ENCODE measurements at regions not wholly inside any gene's neighbourhood (a gene's known extent, or its start where the extent isn't known, plus 50 kb on each side); places are given as distances from the start of the nearest gene placed in this dataset.
"Not testable (repeated sequence)": the region's sequence is repeated elsewhere in the genome, so short reads cannot be mapped to it uniquely, and the experiment has no call there.

GRCh38 chr6:3672339-3672738 is 79.2 kb downstream of the PXDC1 start:
- DNase-seq: not testable (repeated sequence)

DNA sequence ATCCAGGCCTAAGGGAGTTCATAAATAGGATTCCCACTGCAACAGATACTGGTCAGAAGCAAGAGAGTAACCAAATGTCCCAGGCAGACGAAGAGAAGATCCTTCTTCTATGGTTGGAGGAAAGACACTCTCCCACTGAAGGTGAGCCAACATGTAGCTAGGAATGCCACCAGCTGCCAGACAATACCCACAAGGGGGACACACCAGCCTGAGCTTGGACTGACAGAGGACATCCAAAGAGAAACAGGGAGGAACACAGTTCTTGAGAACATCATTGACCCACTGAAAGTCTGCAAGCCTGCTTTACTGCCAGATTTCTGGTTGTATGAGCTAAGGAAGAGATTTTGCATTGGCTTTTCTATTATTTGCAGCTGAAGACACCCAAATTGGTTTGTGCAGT is 80.1 kb downstream of the PXDC1 start:
- no peak for DNase-seq

DNA sequence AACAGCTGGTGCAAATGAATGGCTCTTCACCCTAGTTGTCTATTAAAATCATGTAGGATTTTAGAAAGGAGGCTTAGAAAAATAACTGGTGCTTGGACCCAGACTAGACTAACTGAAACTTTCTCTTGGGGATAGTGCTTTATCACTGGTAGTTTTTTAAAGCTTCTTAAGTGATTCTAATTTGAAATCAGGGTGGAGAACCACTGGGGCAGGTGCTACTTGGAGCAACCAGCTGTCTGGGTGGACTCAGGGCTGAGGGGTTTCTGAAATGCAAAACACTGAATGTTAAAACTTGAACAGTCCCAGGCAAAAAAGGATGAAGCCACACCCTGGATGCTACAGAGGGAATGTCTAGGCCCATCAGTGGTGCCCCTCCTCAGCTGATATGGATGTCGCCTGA is 81.2 kb downstream of the PXDC1 start:
- no peak for DNase-seq

DNA sequence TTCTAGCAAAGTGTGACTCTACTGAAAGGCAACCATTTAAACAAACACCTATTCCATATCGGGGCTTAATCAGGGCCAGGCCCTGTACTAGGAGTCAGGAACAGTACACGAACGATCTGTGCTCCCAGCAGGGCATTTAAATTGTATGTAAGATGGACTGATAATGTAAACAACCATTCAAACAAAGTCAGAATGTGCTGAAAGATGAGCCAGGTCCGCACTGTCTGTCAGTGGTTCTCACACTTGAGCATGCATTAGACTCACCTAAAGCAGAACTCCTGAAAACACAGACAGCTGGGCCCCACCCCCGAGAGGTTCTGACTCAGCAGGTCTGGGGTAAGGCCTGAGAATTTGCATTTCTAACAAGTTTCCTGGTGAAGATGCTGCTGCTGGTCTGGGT is 81.6 kb downstream of the PXDC1 start:
- DNase-seq: no peak

DNA sequence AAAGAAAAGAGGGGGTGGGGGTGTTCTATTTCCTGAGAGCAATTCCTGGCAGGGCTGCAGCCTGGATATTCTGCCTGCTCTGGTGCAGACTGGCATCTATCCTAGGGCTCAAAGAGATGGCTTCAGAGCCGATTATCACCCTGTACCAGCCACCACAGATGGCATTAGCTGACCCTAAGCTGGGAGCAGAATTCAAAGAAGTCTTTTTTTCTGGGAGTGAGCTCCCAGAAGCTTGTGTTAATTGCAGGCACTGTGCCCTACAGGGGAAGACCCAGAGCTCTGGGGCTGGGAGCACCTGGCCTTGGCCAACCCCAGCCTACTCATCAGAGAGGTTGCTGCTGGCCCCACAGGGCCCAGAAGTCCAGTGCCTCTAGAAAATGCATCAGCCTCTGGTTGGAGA is 85.9 kb downstream of the PXDC1 start:
- DNase-seq: peak in 23 of 51 donors; percentile 9 to 72 (median 32)

DNA sequence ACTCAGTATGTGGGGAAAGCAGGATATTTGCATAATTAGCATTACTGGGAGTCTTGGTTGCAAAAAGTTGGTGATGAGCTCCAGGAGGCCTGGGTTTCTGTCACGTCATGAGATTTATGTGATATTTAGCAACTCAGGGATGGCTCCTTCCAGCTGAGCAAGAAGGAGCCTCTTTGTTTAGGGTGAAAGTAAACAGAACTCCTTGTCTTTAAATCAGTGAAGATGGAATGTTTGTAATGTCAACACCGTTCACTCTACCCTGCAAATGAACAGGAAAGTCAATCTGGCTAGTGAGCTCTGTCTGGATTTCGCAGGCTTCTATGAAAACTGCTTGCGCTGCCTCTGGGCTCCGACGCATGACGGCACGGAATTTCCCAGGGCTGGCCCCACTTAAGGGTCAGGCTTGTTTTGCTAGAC is 86.9 kb downstream of the PXDC1 start:
- DNase-seq: peak in 2 of 51 donors; percentile 19 to 21

DNA sequence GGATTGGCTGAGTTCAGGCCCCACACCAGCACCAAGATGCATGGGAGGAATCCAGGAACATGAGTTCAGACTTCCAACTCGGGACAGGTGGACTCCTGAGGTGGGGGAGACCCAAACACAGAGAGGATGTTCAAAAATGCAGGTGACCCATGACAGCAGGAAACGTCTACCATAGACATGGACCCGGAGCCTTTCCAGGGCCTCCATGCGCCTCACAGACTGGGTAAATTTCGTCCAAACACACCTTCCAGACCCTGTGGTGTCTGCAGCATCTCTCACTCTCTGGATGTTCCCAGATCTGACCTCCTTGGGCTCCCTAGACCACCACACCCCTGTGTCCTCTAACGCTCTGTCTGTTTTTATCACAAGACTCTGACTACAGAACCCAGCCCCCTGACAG is 87.7 kb downstream of the PXDC1 start:
- no peak for DNase-seq

DNA sequence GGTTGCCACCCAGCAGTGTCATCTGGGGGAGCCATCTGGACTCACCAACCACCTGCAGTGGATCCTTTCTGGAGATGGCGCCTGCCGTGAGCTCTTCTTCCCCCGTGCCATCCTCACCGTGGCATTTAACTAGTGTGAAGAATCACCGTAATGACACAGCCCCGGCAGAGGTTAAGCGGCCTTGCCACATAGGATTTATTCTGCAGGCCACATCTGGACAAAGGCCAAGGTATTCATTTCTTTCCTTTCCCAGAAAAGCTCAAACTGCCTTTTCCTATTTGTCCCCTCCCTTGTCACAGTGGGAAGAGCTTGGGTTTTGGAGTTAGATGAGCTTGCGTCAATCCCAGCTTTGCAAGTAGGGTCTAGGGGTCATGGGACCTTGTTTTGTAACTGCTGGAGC is 88.4 kb downstream of the PXDC1 start:
- DNase-seq: no peak

DNA sequence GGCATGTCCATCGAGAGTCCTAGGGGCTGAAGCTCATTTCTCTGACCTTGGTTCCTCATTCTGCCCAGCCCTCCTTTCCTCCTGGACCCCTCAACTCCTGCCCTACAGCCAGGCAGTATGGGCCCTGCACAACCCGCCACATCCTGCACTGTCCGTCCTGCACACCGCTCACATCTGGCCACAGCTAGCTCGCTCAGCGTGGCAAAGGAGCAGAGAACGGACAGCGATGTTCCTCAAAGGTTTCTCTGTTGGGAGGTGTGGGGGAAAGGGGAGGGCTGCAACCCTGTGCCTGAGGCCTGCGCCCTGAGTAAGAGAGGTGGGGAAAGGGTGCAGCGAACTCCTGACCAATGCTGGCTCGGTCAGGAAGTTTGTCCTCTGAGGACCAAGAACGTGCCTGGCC is 90.1 kb downstream of the PXDC1 start:
- DNase-seq: no peak

- DNase-seq: no peak
Measured at GRCh38 chr6:3660473-3660872, 91.0 kb downstream of the PXDC1 start.

GRCh38 chr6:3659748-3660147 is 91.8 kb downstream of the PXDC1 start:
- no peak for DNase-seq

DNA sequence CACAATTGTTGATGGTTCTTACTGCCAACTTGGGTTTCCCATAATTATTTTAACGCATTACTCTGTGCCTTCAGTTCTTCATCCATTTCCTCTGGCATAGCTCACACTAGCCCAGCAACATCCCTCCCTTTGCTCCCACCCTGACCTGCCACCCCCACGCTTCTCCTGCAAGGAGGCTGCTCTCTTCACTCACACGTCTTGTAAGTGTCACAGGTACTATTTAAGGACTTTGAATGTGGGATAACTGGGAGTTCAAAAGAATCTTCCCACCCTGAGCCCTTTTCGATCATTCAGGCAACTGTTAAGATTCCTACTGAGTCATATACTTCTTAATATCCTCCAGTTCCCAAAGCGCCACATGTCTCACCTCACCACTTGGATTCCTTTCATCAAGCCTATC is 95.4 kb downstream of the PXDC1 start:
- DNase-seq: no peak

- no peak for DNase-seq
Measured at GRCh38 chr6:3654898-3655297, 96.6 kb downstream of the PXDC1 start.

DNA sequence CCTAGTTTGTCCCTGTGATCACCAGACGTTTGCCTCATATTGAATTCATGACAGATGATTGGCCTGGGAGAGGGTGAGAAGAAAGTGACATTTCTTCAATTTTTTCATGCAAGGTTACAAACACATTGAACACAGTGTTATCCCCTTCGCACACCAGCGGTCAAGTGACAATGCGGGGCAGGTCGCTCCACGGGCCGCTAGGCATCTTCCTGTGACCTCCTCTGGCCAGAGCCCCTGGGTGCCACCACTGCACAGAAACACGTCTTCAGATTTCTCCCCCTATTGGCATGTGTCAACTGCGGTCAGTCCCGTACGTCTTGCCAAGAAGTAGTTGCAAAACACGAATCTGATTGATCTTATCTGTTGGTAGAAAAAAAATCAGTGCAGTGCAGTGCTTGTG is 97.1 kb downstream of the PXDC1 start:
- DNase-seq: no peak

GRCh38 chr6:3653528-3654070 is 97.9 kb downstream of the PXDC1 start:
- DNase-seq: no peak

DNA sequence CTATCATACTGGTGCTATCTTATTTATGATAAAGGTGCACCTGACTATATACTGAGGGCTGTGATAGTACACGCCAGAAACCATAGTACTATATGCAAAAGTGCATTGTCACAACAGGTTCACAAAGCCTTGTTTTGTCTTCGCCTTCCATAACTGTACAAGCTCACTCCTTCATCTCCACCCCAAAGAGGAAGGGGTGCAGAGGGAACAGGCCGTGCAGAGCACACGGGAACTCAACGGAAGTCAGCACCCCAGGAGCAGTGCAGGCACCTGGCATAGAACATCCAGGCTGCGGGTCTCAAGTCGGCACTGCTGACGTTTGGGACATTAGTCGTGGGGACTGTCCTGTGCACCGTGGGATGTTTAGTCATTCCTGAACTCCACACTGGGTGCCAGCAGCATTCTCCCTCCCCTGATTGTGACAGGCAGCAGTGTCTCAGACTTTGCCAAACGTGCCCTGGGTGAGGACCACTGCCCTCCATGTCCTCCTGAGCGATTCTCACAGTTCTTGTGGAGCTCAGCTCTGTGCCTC is 99.7 kb downstream of the PXDC1 start:
- DNase-seq: no peak

GRCh38 chr6:3650959-3651697 is 100.4 kb downstream of the PXDC1 start:
- no peak for DNase-seq

DNA sequence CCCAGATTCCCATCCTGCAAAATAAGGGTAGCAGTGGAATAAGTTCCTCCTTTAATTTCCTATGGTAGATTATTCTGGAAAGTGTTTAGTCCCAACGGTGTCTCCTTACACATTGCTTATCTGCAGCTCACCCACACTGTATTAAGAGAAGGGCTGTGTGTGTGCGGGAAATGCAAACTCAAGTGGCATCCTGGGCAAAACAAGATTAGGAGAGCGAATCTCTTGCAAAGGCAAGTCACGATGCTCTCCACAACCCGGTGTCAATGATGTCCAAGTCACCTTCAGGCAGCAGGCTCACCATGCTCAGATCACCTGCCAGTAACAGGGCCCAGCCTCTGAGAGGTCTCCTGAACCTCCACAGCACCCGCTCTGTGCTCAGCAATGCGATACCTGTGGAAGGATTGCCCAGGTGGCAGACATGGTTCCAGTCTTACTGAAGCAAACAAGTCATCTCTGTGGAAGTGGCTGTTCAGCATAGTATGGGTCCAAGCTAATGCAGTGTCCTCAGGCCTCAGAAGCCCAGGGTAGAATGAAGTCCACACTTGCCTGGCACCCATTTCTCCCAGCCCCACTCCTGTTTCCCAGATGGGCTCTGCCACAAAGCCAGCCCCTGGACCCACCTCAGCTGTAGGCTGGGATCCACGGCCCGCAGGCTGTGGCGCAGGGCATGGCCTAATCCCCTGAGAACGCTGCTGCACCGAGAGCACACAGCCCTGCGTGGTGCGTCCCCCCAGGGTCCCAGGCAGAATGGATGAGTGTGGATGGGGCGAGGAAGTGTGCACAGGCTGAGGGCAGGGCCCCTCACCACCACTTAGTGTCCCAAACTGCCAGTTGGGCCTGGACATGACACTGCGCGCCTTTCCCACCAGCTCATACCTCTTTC is 101.2 kb downstream of the PXDC1 start:
- DNase-seq: no peak

GRCh38 chr6:3648724-3649123 is 102.8 kb downstream of the PXDC1 start:
- DNase-seq: no peak

- no peak for DNase-seq
Measured at GRCh38 chr6:3646616-3647362, 104.7 kb downstream of the PXDC1 start.

GRCh38 chr6:3644739-3645012 is 106.8 kb downstream of the PXDC1 start:
- peak in 3 of 51 donors; percentile 12 to 53 (median 25) for DNase-seq

Measured in hypothalamus (tissue), 51 donors.